Neuronal stem cell (in vitro differentiated cells): ENCODE measurements at regions not wholly inside any gene's neighbourhood (a gene's known extent, or its start where the extent isn't known, plus 50 kb on each side); places are given as distances from the start of the nearest gene placed in this dataset.

Experiments
- DNase-seq: peaks from one replicate; pipeline ENCODE4 v3.0.0-alpha.2; 2013; ENCODE audit warnings: low spot score
- H2AFZ ChIP-seq: one replicate; pipeline ENCODE4 v1.6.1; 2013; ENCODE audit warnings: mild to moderate bottlenecking, low read length, inconsistent platforms
- H2AK5ac ChIP-seq: 2 replicates; pipeline ENCODE4 v1.6.1; 2013; ENCODE audit warnings: low read depth, mild to moderate bottlenecking, inconsistent platforms, low read length, moderate library complexity, mixed read lengths
- H2BK120ac ChIP-seq: 2 replicates; pipeline ENCODE4 v1.6.1; 2013; ENCODE audit warnings: low read depth, mild to moderate bottlenecking, inconsistent platforms, low read length, moderate library complexity, mixed read lengths
- H2BK12ac ChIP-seq: one replicate; pipeline ENCODE4 v1.6.1; 2013; ENCODE audit warnings: low read length, inconsistent platforms
- H2BK15ac ChIP-seq: 2 replicates; pipeline ENCODE4 v1.6.1; 2013; ENCODE audit warnings: mild to moderate bottlenecking, low read length, inconsistent platforms, mixed read lengths
- H2BK5ac ChIP-seq: one replicate; pipeline ENCODE4 v1.6.1; 2013; ENCODE audit warnings: inconsistent platforms, mild to moderate bottlenecking, low read length, moderate library complexity
- H3K14ac ChIP-seq: one replicate; pipeline ENCODE4 v1.6.1; 2013; ENCODE audit warnings: low read length, inconsistent platforms
- H3K18ac ChIP-seq: 2 replicates; pipeline ENCODE4 v1.6.1; 2013; ENCODE audit warnings: low read length, inconsistent platforms
- H3K23ac ChIP-seq: 2 replicates; pipeline ENCODE4 v1.6.1; 2013; ENCODE audit warnings: low read depth, mild to moderate bottlenecking, mixed read lengths, low read length, inconsistent platforms; ENCODE audit not compliant: poor library complexity
- H3K27ac ChIP-seq: replicated peaks from 3 replicates; pipeline ENCODE4 v1.5.1; 2013; ENCODE audit warnings: low read length, inconsistent platforms
- H3K27me3 ChIP-seq, 3 experiments: 2 replicates each; pipeline ENCODE4 v1.6.1; 2013; ENCODE audit warnings: low read length in 3 of 3, mild to moderate bottlenecking in 2 of 3, inconsistent platforms in 1 of 3, low read depth in 1 of 3, mixed read lengths in 1 of 3, moderate library complexity in 1 of 3; ENCODE audit not compliant: control insufficient read depth in 3 of 3, insufficient read depth in 3 of 3
- H3K36me3 ChIP-seq, 2 donors: replicated peaks in 1 of 2; 2 replicates each; pipeline ENCODE4 v1.6.1; 2013; ENCODE audit warnings: low read length in 2 of 2; ENCODE audit not compliant: control insufficient read depth in 2 of 2, insufficient read depth in 2 of 2
- H3K4ac ChIP-seq: 2 replicates; pipeline ENCODE4 v1.6.1; 2013; ENCODE audit warnings: inconsistent platforms, mild to moderate bottlenecking, low read length, moderate library complexity
- H3K4me1 ChIP-seq, 2 donors: 1 replicate in 1 of 2; 2 replicates in 1 of 2; pipeline ENCODE4 v1.6.1; 2013; ENCODE audit warnings: low read length in 2 of 2, low read depth in 1 of 2; ENCODE audit not compliant: control insufficient read depth in 2 of 2, insufficient read depth in 1 of 2
- H3K4me2 ChIP-seq: one replicate; pipeline ENCODE4 v1.6.1; 2013; ENCODE audit warnings: mild to moderate bottlenecking, low read length, inconsistent platforms; ENCODE audit not compliant: insufficient read depth, poor library complexity, severe bottlenecking
- H3K4me3 ChIP-seq, 2 donors: 2 replicates each; pipeline ENCODE4 v1.5.1; 2013; ENCODE audit warnings: low read length in 2 of 2, mild to moderate bottlenecking in 2 of 2, inconsistent platforms in 1 of 2, moderate library complexity in 1 of 2
- H3K79me1 ChIP-seq: one replicate; pipeline ENCODE4 v1.6.1; 2013; ENCODE audit warnings: low read depth, mild to moderate bottlenecking, inconsistent platforms, low read length, moderate library complexity
- H3K9ac ChIP-seq: one replicate; pipeline ENCODE4 v1.6.1; 2013; ENCODE audit warnings: mild to moderate bottlenecking, low read depth, low read length, inconsistent platforms; ENCODE audit not compliant: poor library complexity
- H3K9me3 ChIP-seq, 2 donors: replicated peaks in 1 of 2; 2 replicates each; pipeline versions ENCODE3 to v1.6.1; 2013; ENCODE audit warnings: low read length in 2 of 2, mild to moderate bottlenecking in 2 of 2, inconsistent platforms in 1 of 2, low read depth in 1 of 2, mixed read lengths in 1 of 2, moderate library complexity in 1 of 2; ENCODE audit not compliant: control insufficient read depth in 2 of 2, insufficient read depth in 1 of 2
- H4K8ac ChIP-seq: one replicate; pipeline ENCODE4 v1.6.1; 2013; ENCODE audit warnings: low read depth, mild to moderate bottlenecking, inconsistent platforms, low read length, moderate library complexity
- H4K91ac ChIP-seq: one replicate; pipeline ENCODE4 v1.6.1; 2013; ENCODE audit warnings: low read length, low read depth, mild to moderate bottlenecking, inconsistent platforms; ENCODE audit not compliant: poor library complexity
- WGBS, 2 donors: extraction: QIAGEN DNeasy Blood & Tissue Kit; methylation state at CpG; one replicate each; pipeline ENCODE4 v1.1.7; 2013; ENCODE audit warnings: missing lambda C conversion rate in 2 of 2, mixed read lengths in 1 of 2; ENCODE audit not compliant: insufficient read length in 2 of 2, insufficient replicate concordance in 1 of 2; ENCODE audit errors: extremely low coverage in 2 of 2; 5-methylcytosine and 5-hydroxymethylcytosine counted together

GRCh38 chr1:24990136-24990535 lies 60.1 kb upstream of the RUNX3 start:
- Histone ChIP-seq H2AK5ac (no peak overlapping the region), H2AFZ (no peak overlapping the region), H3K27me3 (peaks cover 0 to 26% (median 0%) of the 10 kb centered on the region in 3 experiments), H3K4me3 (no peak overlapping the region), H3K14ac (no peak overlapping the region), H2BK5ac (no peak overlapping the region), H3K79me1 (no peaks in the 10 kb centered on the region), H3K4ac (no peak overlapping the region), H3K4me2 (no peak overlapping the region), H3K4me1 (peaks cover 0 to 8% of the 10 kb centered on the region in 2 donors), H2BK12ac (no peak overlapping the region), H4K8ac (no peak overlapping the region), H3K23ac (no peak overlapping the region), H3K9ac (no peak overlapping the region), H3K18ac (no peak overlapping the region), H3K36me3 (no peaks in the 10 kb centered on the region), H2BK120ac (no peak overlapping the region), H3K9me3 (no peaks in the 10 kb centered on the region), H2BK15ac (no peak overlapping the region), H4K91ac (no peak overlapping the region), H3K27ac (no peak overlapping the region)
- no peak for DNase-seq
- no CpG with 5 or more reads among the region's 13 CpGs for WGBS, 2 donors

GRCh38 chr1:24989082-24989481 lies 59.0 kb upstream of the RUNX3 start:
- Histone ChIP-seq H2BK12ac (no peak overlapping the region), H3K23ac (no peak overlapping the region), H3K18ac (no peak overlapping the region), H3K27ac (no peak overlapping the region), H2AFZ (no peak overlapping the region), H3K4me1 (peaks cover 0 to 12% of the 10 kb centered on the region in 2 donors), H3K4me2 (no peak overlapping the region), H3K4ac (no peak overlapping the region), H3K4me3 (no peak overlapping the region), H3K36me3 (no peaks in the 10 kb centered on the region), H3K27me3 (peaks cover 0 to 26% (median 0%) of the 10 kb centered on the region in 3 experiments), H2BK15ac (no peak overlapping the region), H3K9me3 (no peaks in the 10 kb centered on the region), H2BK120ac (no peak overlapping the region), H4K8ac (no peak overlapping the region), H3K14ac (no peak overlapping the region), H2BK5ac (no peak overlapping the region), H3K9ac (no peak overlapping the region), H2AK5ac (no peak overlapping the region), H4K91ac (no peak overlapping the region), H3K79me1 (no peaks in the 10 kb centered on the region)
- no CpG with 5 or more reads among the region's 2 CpGs for WGBS, 2 donors
- DNase-seq, result no peak

- Histone ChIP-seq H2AK5ac (no peak overlapping the region), H3K27me3 (peaks cover 0 to 25% (median 0%) of the 10 kb centered on the region in 3 experiments), H4K8ac (no peak overlapping the region), H2BK12ac (no peak overlapping the region), H3K9me3 (no peaks in the 10 kb centered on the region), H2AFZ (no peak overlapping the region), H3K4me3 (no peak overlapping the region), H3K4me1 (peaks cover 0 to 12% of the 10 kb centered on the region in 2 donors), H3K4me2 (no peak overlapping the region), H2BK120ac (no peak overlapping the region), H3K9ac (no peak overlapping the region), H3K4ac (no peak overlapping the region), H2BK5ac (no peak overlapping the region), H3K14ac (no peak overlapping the region), H3K79me1 (no peaks in the 10 kb centered on the region), H2BK15ac (no peak overlapping the region), H3K23ac (no peak overlapping the region), H3K27ac (no peak overlapping the region), H3K18ac (no peak overlapping the region), H4K91ac (no peak overlapping the region), H3K36me3 (no peaks in the 10 kb centered on the region)
- WGBS, 2 donors, result no CpG with 5 or more reads among the region's 6 CpGs
- DNase-seq, result no peak
Observed at GRCh38 chr1:24988558-24988912, 58.5 kb upstream of the RUNX3 start.

GRCh38 chr1:24987875-24988557 lies 57.9 kb upstream of the RUNX3 start:
- no peak for DNase-seq
- H3K9me3 ChIP-seq, result no peaks in the 10 kb centered on the region
- no peak overlapping the region for H3K4me3 ChIP-seq
- H3K14ac ChIP-seq, result no peak overlapping the region
- WGBS, 2 donors, result no CpG with 5 or more reads among the region's 5 CpGs
- no peak overlapping the region for H2BK120ac ChIP-seq
- no peaks in the 10 kb centered on the region for H3K36me3 ChIP-seq
- no peak overlapping the region for H3K18ac ChIP-seq
- H4K91ac ChIP-seq, result no peak overlapping the region
- no peak overlapping the region for H3K27ac ChIP-seq
- H4K8ac ChIP-seq, result no peak overlapping the region
- no peak overlapping the region for H3K4me2 ChIP-seq
- no peak overlapping the region for H2AFZ ChIP-seq
- H3K9ac ChIP-seq, result no peak overlapping the region
- no peaks in the 10 kb centered on the region for H3K79me1 ChIP-seq
- H2AK5ac ChIP-seq, result no peak overlapping the region
- no peak overlapping the region for H3K23ac ChIP-seq
- H3K27me3 ChIP-seq, result peaks cover 0 to 21% (median 0%) of the 10 kb centered on the region in 3 experiments
- H3K4me1 ChIP-seq, result peaks cover 0 to 12% of the 10 kb centered on the region in 2 donors
- H2BK15ac ChIP-seq, result no peak overlapping the region
- H2BK5ac ChIP-seq, result no peak overlapping the region
- no peak overlapping the region for H2BK12ac ChIP-seq
- no peak overlapping the region for H3K4ac ChIP-seq
